OCI-M1 (cell line): ENCODE measurements at regions not wholly inside any gene's neighbourhood (a gene's known extent, or its start where the extent isn't known, plus 50 kb on each side); places are given as distances from the start of the nearest gene placed in this dataset.
A peak's percentile ranks its signal among the peaks of the same experiment; 100 is the strongest.
"Not testable (repeated sequence)": the region's sequence is repeated elsewhere in the genome, so short reads cannot be mapped to it uniquely, and the experiment has no call there.

Source experiments
- DNase-seq: peaks from one replicate; lab custom pipeline; 2025; lab: John Stamatoyannopoulos, UW

DNA sequence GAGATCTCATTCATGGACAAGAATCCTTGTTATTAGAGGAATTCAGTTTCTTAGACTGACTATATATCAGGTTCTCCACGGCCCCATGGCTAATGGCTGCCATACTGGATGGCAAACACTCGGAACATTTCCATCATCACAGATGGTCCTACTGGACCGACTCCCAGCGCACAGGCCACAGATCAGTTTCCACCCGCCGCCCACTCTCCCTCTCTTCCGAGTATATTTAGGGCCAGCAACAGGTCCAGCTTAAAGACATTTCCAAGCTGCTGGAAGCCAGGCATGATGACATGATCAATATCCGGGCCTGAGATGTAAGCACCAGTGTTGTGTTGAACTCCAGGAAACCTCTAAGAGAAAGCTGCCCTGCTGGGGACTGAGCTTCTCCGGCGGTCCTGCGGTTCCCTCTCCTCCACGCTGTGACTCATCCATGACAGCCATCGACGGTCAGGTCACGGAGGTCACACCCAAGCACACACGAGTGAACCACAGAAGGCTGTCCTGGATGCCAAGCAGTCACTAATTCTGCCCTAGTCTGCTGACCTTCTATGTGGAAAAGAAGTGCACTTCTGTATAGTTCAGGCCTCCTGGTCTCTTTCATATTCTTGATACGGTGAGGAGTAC is 64.4 kb upstream of the LPCAT1 start:
- not testable (repeated sequence) for DNase-seq

DNA sequence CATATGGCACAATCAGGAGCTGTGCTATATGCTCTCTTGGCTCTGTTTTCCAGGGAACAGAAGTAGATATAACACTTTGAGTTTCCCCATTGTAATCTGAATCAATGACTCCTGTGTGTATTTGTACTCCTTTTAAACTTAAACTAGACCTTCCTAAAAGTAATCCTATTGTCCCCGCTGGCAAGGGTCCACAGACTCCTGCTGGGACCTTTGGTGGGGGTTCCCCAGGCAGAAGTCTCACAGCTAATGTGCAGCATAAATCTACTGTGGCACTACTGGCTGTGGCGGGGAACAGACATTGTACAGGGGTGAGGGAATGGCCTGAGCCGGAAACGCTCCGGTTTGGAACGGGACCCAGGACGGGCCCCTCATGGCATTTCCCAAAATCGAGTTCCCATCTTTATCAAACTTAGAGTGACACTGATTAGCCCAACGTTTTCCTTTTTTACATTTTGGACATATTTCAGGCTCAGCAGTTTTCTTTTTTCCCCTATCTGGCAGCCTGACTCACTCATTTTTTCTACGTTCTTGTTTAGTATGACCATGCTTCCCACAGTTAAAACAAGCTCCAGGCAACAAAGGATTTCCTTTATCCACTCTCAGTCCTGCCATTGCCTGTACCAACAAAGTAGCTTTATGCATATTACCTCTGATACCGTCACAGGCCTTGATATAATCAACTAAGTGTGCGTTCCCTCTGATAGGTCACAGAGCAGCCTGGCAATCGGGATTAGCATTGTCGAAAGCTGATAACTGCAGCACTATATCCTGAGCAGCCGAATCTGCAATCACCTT is 59.5 kb upstream of the LPCAT1 start:
- peak; percentile 10 for DNase-seq

DNA sequence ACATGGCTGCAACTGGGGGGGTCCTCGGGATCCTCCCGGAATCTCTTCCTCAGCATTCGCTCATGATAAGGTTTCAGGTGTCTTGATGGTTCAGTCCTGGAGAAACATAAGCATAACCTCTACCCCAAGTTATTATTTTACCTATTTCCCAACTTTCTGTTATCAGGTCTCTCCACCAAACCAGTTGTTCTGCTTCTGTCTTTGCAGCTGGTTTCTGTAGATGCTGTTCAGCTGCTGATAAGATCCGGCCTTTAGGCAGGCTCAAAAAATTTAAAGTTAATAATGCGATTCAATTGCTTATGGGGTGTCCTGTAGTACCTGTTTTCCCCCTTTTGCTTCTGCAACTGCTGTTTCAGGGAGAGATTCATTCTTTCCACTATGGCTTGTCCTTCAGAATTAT is 55.6 kb upstream of the LPCAT1 start:
- not testable (repeated sequence) for DNase-seq

DNA sequence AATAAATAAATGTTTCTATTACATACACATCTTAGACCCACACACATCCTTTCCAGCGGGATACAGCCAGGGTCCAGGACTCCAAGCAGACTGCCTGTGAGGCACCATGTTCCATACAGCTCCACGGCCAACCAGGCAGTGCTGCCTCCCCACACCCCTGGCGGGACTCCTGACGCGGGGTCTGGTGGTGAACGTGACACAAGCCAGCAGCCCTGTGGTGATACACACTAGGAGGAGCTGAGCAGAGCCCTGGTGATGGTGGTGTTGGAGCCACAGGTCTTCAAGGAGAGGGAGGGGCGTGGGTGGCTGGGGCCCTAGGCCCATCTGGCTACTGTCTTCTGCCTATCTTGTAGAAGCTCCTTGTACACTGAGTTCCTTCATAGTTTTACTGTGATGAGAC is 53.1 kb upstream of the LPCAT1 start:
- not testable (repeated sequence) for DNase-seq

DNA sequence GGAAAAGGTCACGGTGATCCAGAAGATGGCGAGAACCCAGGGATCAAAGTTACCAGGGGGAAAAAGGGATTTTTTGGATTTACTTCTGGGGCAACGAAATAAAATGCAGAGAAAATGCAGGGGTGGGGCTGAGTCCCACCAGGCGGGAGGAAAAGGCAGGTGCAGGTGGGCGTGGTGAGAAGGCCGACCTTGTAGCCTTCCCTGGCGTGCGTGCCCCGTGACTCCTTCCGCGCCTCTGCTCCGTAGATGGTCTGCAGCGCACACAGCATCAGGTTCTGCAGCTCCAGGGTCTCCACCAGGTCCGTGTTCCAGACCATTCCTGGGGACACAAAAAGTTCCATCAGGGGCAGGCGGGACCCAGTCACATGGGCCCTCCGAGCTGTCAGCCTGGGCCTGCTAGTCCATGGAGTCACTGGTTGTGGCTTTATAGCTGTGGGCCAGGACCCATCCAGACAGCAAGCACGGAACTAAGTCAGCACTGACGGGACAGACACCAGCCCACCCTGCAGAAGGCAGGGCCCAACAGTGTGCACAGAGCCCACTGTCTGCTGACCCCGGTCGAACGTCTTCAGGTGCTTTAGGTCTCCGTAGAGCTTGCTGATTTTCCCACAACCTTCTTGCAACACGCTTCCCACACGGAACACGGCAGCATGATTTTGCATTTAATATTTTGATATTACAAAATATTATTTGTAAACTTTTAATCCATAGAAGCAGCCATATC is 52.4 kb upstream of the LPCAT1 start:
- DNase-seq = not testable (repeated sequence)

DNA sequence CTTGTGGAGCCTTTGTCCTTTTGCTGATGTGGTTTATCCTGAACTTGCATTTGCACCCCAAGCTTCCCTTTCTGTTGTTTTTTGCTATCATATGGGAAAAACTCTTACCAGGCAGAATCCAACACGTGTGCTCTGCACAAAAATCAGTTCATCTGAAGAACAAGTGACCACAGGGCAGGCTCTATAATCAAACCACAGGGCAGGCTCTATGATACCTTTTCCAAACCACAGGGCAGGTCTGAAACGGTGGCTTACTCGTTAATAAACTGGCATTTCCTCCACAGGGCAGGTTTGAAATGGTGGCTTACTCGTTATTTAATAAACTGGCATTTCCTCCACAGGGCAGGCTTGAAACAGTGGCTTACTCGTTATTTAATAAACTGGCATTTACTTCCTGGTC is 51.7 kb upstream of the LPCAT1 start:
- not testable (repeated sequence) for DNase-seq

DNA sequence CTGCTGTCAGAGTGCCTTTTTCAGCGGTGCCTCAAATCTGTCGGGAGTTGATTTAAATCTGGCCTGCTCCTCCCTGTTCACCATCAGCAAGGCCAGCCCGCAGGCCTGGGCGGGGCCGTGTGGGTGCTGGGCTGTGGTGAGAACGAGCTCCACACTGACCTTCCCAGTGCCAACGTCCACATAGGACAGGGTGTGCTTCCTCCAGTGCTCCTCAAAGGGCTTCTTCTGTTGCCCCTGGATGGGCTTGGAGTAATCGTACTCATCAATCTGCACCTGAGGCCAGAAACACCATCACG is 50.2 kb upstream of the LPCAT1 start:
- DNase-seq = not testable (repeated sequence)

DNA sequence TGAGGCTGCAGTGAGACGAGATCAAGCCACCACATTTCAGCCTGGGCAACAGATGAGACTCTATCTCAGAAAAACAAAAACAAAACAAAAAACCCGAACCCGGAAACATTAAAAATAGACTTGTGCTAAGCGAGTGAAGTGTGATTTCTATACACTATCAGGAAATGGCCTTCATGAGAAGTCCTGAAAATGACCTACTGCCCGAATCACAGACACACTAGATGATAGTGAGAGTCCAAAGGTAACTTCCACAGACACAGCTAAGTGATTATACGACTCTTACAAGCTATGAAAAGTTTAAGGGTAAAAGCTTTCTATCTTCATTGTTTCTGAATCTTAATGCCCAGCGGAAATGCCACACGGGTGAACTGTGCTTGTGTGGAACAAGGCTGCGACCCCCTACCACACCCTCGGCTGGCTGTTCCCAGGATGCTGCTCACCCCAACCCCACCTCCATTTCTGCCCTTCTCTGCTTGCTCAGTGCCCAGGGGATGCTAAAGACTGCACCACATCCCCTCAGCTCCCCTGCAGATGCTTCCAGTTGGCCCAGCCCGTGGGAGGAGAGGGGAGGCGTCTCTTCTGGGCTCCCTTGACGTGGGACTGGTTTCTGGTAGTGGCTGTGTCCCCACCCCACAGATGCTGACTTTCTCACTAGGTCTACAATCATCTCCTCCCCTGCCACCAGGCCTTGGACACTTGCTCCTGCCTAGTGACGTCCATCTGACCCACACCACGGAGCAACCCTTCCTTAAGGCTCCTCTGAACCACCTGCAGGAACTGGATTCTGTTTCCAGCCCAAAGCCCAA is 49.7 kb upstream of the LPCAT1 start:
- DNase-seq = not testable (repeated sequence)
